ENCODE measurements at regions not wholly inside any gene's neighbourhood (a gene's known extent, or its start where the extent isn't known, plus 50 kb on each side); places are given as distances from the start of the nearest gene placed in this dataset.
"Not testable (repeated sequence)": the region's sequence is repeated elsewhere in the genome, so short reads cannot be mapped to it uniquely, and the experiment has no call there.

DNA sequence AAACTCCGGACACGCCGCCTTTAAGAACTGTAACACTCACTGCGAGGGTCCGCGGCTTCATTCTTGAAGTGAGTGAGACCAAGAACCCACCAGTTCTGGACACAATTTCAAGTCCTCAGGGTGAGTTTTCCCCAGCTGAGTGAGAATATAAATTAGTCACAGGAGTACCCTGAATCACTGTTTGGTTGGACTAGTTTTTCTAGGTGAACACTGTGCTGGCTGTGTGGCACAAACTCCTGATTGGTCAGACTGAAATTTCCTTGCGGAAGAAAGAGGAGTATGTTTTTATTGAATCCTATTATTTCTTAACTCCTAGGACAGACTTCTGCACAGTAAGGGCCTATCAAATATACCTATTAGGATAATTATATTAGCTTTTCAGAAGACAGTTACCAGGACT is 288.1 kb upstream of the UBE2E3 start:
- no peak overlapping the region for H3K4me3 ChIP-seq
- no peaks in the 10 kb centered on the region for H3K9me3 ChIP-seq
- no peaks in the 10 kb centered on the region for H3K36me3 ChIP-seq
- H3K4me1 ChIP-seq: no peaks in the 10 kb centered on the region
- no peak overlapping the region for H3K27ac ChIP-seq
- H3K27me3 ChIP-seq: no peaks in the 10 kb centered on the region
- TF ChIP-seq POLR2A (IDR thresholded peaks at IDR 0.05): no peak
- no peak for TF ChIP-seq CTCF (IDR thresholded peaks at IDR 0.05)
- DNase-seq: no peak

GRCh38 chr2:180691855-180692223 is 288.6 kb upstream of the UBE2E3 start:
- not testable (repeated sequence) for DNase-seq, H3K27ac ChIP-seq, H3K36me3 ChIP-seq, H3K9me3 ChIP-seq, H3K27me3 ChIP-seq, H3K4me3 ChIP-seq, H3K4me1 ChIP-seq

- H3K4me3 ChIP-seq, H3K9me3 ChIP-seq, DNase-seq, H3K36me3 ChIP-seq, H3K27ac ChIP-seq, H3K4me1 ChIP-seq, H3K27me3 ChIP-seq: not testable (repeated sequence)
Measured at GRCh38 chr2:180691186-180691854, 289.1 kb upstream of the UBE2E3 start.

DNA sequence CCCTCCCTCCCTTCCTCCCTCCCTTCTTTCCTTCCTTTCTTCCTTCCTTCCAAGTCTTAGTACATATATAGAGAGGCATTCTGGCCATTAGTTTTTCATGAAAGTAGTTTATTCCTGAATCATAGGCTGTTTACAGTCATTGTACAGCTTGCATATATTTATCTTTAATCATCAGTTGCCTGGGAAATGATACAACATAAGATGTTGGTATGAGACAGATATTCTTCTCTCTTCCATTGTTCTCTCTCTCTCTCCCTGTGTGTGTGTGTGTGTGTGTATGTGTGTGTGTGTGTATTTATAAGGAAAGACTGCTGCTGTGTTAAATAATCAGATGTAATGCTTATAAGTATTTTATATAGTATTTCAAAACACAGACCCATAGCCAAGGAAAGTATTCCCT is 289.8 kb upstream of the UBE2E3 start:
- Histone ChIP-seq H3K27me3 (no peaks in the 10 kb centered on the region), H3K36me3 (no peaks in the 10 kb centered on the region), H3K4me1 (no peaks in the 10 kb centered on the region), H3K27ac (no peak overlapping the region), H3K9me3 (no peaks in the 10 kb centered on the region), H3K4me3 (no peak overlapping the region)
- no peak for DNase-seq
- no peak for TF ChIP-seq CTCF (IDR thresholded peaks at IDR 0.05)
- TF ChIP-seq POLR2A (IDR thresholded peaks at IDR 0.05): no peak

- H3K4me3 ChIP-seq: no peak overlapping the region
- H3K4me1 ChIP-seq: no peaks in the 10 kb centered on the region
- DNase-seq: no peak
- no peaks in the 10 kb centered on the region for H3K36me3 ChIP-seq
- H3K27me3 ChIP-seq: no peaks in the 10 kb centered on the region
- no peak overlapping the region for H3K27ac ChIP-seq
- H3K9me3 ChIP-seq: no peaks in the 10 kb centered on the region
- TF ChIP-seq CTCF (IDR thresholded peaks at IDR 0.05) (no peak), POLR2A (IDR thresholded peaks at IDR 0.05) (no peak)
Measured at GRCh38 chr2:180682871-180683270, 297.5 kb upstream of the UBE2E3 start.

DNA sequence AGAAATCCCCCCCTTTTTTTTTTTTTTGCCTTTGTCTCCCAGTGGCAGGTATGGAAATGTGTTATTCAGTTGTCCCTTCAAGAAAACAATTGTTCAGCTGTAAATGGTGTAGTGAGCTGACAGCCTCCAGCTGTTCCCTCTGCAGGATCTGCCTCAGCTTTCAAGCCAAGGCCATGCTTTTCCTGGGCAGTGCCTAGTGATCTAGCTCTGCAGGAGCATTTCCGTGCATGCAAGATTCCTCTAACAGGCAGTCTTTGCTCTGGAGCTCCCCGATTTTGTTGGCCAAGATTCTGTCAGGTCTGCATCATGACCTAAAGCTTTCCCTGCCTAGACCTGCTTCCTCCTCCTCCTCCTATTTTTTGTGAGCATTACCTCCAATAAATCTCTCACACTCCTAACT is 300.7 kb upstream of the UBE2E3 start:
- TF ChIP-seq POLR2A (IDR thresholded peaks at IDR 0.05) (no peak), CTCF (IDR thresholded peaks at IDR 0.05) (no peak)
- DNase-seq: no peak

DNA sequence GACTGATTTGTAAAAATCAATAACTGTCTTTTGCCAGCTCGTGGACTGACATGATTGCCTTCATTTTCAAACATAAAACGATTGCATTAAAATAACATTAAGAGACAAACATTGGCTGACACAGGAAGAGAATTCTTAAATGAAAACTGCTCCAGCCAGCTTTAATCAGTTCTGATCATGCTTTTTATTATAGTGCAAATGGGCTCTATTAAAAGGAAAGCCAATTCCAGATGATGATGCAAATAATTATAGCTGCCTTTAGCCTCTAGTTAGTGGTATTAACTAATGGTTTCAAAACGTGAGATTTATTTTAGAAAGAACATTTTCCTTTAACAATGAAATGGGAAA is 301.8 kb upstream of the UBE2E3 start:
- no peaks in the 10 kb centered on the region for H3K9me3 ChIP-seq
- H3K27me3 ChIP-seq: no peaks in the 10 kb centered on the region
- no peaks in the 10 kb centered on the region for H3K4me1 ChIP-seq
- H3K4me3 ChIP-seq: no peak overlapping the region
- H3K36me3 ChIP-seq: no peaks in the 10 kb centered on the region
- TF ChIP-seq CTCF (IDR thresholded peaks at IDR 0.05) (no peak), POLR2A (IDR thresholded peaks at IDR 0.05) (no peak)
- no peak overlapping the region for H3K27ac ChIP-seq
- DNase-seq: no peak

More for the DNA sequence above, 300.7 kb upstream of the UBE2E3 start:
- Histone ChIP-seq H3K36me3 (no peaks in the 10 kb centered on the region), H3K4me1 (no peaks in the 10 kb centered on the region), H3K9me3 (no peaks in the 10 kb centered on the region), H3K4me3 (no peak overlapping the region), H3K27ac (no peak overlapping the region), H3K27me3 (no peaks in the 10 kb centered on the region)

Measured in Peyer's patch (tissue), 4 donors.